GM23338 (cell line): ENCODE measurements at regions not wholly inside any gene's neighbourhood (a gene's known extent, or its start where the extent isn't known, plus 50 kb on each side); places are given as distances from the start of the nearest gene placed in this dataset.

Experiments
- CREB1 ChIP-seq: fragments of 250-450 bp; sonication (Bioruptor Pico); IDR thresholded peaks from 2 replicates; pipeline ENCODE4 v1.5.0; 2020; ENCODE audit warnings: low read depth, mild to moderate bottlenecking, moderate library complexity
- ETS1 ChIP-seq: IDR thresholded peaks from 2 replicates; pipeline ENCODE4 v1.6.1; 2016; ENCODE audit warnings: antibody characterized with exemption
- EZH2 ChIP-seq: fragments of 200-600 bp; sonication (generic); IDR thresholded peaks from one replicate; pipeline ENCODE4 v1.8.0; 2017; ENCODE audit warnings: antibody characterized with exemption, mild to moderate bottlenecking, low read depth; ENCODE audit not compliant: unreplicated experiment
- EZH2phosphoT487 ChIP-seq: fragments of 200-600 bp; sonication (generic); IDR thresholded peaks from one replicate; pipeline ENCODE4 v1.8.1; 2018; ENCODE audit warnings: antibody characterized with exemption; ENCODE audit not compliant: unreplicated experiment
- JUNB ChIP-seq: IDR thresholded peaks from one replicate; pipeline ENCODE4 v1.6.1; 2016; ENCODE audit warnings: antibody characterized with exemption; ENCODE audit not compliant: unreplicated experiment
- POLR2AphosphoS5 ChIP-seq: IDR thresholded peaks from 2 replicates; pipeline ENCODE4 v1.6.1; 2016; ENCODE audit warnings: antibody characterized with exemption, low read depth
- REST ChIP-seq: IDR thresholded peaks from one replicate; pipeline ENCODE4 v1.6.1; 2018; ENCODE audit warnings: antibody characterized with exemption; ENCODE audit not compliant: unreplicated experiment
- STAT1 ChIP-seq: IDR thresholded peaks from one replicate; pipeline ENCODE4 v1.6.1; 2016; ENCODE audit warnings: antibody characterized with exemption; ENCODE audit not compliant: unreplicated experiment
- ZNF114 ChIP-seq: fragments of 250-450 bp; sonication (Bioruptor Pico); IDR thresholded peaks from 2 replicates; pipeline ENCODE4 v1.5.0; 2020; ENCODE audit warnings: mild to moderate bottlenecking, moderate library complexity
- ZNF331 ChIP-seq: fragments of 250-450 bp; sonication (Bioruptor Pico); IDR thresholded peaks from 2 replicates; pipeline ENCODE4 v1.5.0; 2020; ENCODE audit warnings: low read depth, mild to moderate bottlenecking, moderate library complexity
- TF ChIP-seq, protein P1 (sequence below), 2 experiments: fragments of 200-600 bp in 1 of 2; sonication (generic) in 1 of 2; conservative IDR thresholded peaks; 2 replicates each; pipeline versions ENCODE4 v1.5.1 to v1.6.1; 2016 to 2017; ENCODE audit warnings: antibody characterized with exemption in 2 of 2, low read depth in 2 of 2, mild to moderate bottlenecking in 2 of 2, moderate library complexity in 1 of 2

DNA sequence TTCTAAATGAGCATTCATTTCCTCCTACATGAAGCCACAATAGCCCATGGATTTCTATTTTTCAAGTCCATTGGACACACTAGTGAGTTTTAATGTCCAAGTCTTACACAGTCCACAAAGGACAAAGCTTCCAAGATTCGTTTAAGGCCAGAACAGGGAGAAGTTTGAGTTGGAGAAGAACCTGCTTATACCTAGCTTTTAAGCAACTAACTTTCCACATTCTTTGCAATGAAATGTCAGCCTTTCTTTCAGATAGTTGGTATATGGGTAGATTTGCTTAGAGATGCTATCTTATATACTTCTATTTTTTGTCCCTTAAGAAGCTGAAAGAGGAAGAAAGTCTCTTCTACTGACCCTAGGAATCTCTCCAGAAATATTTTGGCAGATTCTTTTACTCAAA is 66.1 kb upstream of the NPAS2 start:
- no peak for TF ChIP-seq JUNB
- TF ChIP-seq, protein P1, sequence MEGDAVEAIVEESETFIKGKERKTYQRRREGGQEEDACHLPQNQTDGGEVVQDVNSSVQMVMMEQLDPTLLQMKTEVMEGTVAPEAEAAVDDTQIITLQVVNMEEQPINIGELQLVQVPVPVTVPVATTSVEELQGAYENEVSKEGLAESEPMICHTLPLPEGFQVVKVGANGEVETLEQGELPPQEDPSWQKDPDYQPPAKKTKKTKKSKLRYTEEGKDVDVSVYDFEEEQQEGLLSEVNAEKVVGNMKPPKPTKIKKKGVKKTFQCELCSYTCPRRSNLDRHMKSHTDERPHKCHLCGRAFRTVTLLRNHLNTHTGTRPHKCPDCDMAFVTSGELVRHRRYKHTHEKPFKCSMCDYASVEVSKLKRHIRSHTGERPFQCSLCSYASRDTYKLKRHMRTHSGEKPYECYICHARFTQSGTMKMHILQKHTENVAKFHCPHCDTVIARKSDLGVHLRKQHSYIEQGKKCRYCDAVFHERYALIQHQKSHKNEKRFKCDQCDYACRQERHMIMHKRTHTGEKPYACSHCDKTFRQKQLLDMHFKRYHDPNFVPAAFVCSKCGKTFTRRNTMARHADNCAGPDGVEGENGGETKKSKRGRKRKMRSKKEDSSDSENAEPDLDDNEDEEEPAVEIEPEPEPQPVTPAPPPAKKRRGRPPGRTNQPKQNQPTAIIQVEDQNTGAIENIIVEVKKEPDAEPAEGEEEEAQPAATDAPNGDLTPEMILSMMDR (conservative IDR thresholded peaks at IDR 0.05; ENCODE audit: low read depth in 2 of 2), result no peak
- no peak for TF ChIP-seq CREB1
- no peak for TF ChIP-seq POLR2AphosphoS5
- TF ChIP-seq ETS1, result no peak
- no peak for TF ChIP-seq EZH2phosphoT487
- no peak for TF ChIP-seq EZH2
- TF ChIP-seq REST, result no peak
- TF ChIP-seq STAT1, result no peak
- TF ChIP-seq ZNF114 (CRISPR knock-in tag), result no peak
- no peak for TF ChIP-seq ZNF331 (CRISPR knock-in tag)
